GM12892 (cell line): ENCODE measurements at regions not wholly inside any gene's neighbourhood (a gene's known extent, or its start where the extent isn't known, plus 50 kb on each side); places are given as distances from the start of the nearest gene placed in this dataset.

ENCODE experiments used
- POLR2A ChIP-seq: IDR thresholded peaks from 2 replicates; pipeline ENCODE4 v1.6.1; 2011; ENCODE audit warnings: low read depth, low read length, control low read depth
- POLR2AphosphoS5 ChIP-seq: IDR thresholded peaks from 2 replicates; pipeline ENCODE4 v1.6.1; 2011; ENCODE audit warnings: low read depth, low read length, control low read depth
- TAF1 ChIP-seq: IDR thresholded peaks from 2 replicates; pipeline ENCODE4 v1.6.1; 2011; ENCODE audit warnings: low read depth, mild to moderate bottlenecking, control low read depth, low read length, borderline replicate concordance

DNA sequence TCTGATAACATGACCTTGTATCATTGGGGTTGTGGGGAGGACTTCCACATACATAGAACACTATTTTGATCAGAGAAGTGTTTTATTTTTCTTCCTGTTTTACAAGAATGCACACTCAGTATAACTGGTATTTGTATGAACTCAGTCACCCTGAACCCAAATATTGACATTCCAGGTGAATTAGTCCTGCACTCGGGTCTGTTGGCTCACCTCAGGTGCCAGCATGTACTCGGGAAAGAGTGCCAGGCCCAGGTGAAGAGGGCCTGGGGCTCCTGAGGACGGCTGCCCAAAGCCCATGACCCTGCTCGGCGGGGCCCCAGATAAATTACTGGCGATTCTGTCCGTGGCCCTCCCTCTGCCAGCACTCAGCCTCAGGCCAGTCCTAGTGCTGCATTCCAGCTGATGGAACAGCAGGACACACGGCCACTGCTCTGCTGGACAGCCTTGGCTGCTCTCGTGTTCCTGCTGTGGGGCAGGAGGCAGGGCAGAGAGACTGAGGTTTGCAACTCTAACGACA, 75.4 kb upstream of the TMPRSS2 start:
- TF ChIP-seq POLR2AphosphoS5 (no peak), POLR2A (no peak), TAF1 (no peak)
